B cell (primary cell): ENCODE measurements at regions not wholly inside any gene's neighbourhood (a gene's known extent, or its start where the extent isn't known, plus 50 kb on each side); places are given as distances from the start of the nearest gene placed in this dataset.

Experiments used
- ATAC-seq: fragments of 200-7000 bp; cut with Tn5 transposase; one replicate; pipeline ENCODE4 v1.10.0; 2021; ENCODE audit warnings: low read depth, mild to moderate bottlenecking, moderate number of reproducible peaks, moderate library complexity
- CTCF ChIA-PET: fragments of 350-600 bp; sonication (Branson Sonifier 250); formaldehyde crosslinking; loops from one replicate; lab custom pipeline; 2021; ENCODE audit warnings: antibody characterized with exemption, inconsistent platforms; lab: Charles Lee
- POLR2A ChIA-PET: fragments of 350-600 bp; sonication (Branson Sonifier 250); formaldehyde crosslinking; loops from one replicate; lab custom pipeline; 2021; ENCODE audit warnings: antibody characterized with exemption; lab: Charles Lee
- DNase-seq: peaks from one replicate; pipeline ENCODE4 v3.0.0; 2013
- H2AFZ ChIP-seq: 2 replicates; pipeline ENCODE4 v1.6.1; 2012; ENCODE audit warnings: mild to moderate bottlenecking, low read depth, low read length; ENCODE audit not compliant: insufficient read depth, poor library complexity, severe bottlenecking
- H3K27ac ChIP-seq, 2 donors: 1 replicate in 1 of 2; 2 replicates in 1 of 2; pipeline ENCODE4 v1.5.1; 2012 to 2013; ENCODE audit warnings: low read length in 2 of 2, mild to moderate bottlenecking in 2 of 2, moderate library complexity in 1 of 2
- H3K27me3 ChIP-seq, 4 experiments: fragments of 200-600 bp in 1 of 4; sonication (generic) in 1 of 4; replicated peaks in 1 of 4; 1 replicate in 2 of 4; 2 replicates in 2 of 4; pipeline versions ENCODE4 v1.6.1 to v1.7.0; 2013 to 2016; ENCODE audit warnings: low read length in 3 of 4, mild to moderate bottlenecking in 2 of 4, mixed read lengths in 1 of 4, moderate library complexity in 1 of 4; ENCODE audit not compliant: insufficient read depth in 4 of 4, control insufficient read depth in 3 of 4; ENCODE audit errors: control extremely low read depth in 1 of 4
- H3K36me3 ChIP-seq, 2 experiments: replicated peaks in 1 of 2; 1 replicate in 1 of 2; 2 replicates in 1 of 2; pipeline versions ENCODE4 v1.6.1 to v1.7.1; 2013; ENCODE audit warnings: low read length in 1 of 2; ENCODE audit not compliant: insufficient read depth in 2 of 2, control insufficient read depth in 1 of 2; ENCODE audit errors: control extremely low read depth in 1 of 2, extremely low read depth in 1 of 2
- H3K4me1 ChIP-seq, 2 donors: fragments of 200-600 bp in 1 of 2; sonication (generic) in 1 of 2; 1 replicate in 1 of 2; 2 replicates in 1 of 2; pipeline versions ENCODE4 v1.5.1 to v1.6.1; 2013 to 2017; ENCODE audit warnings: low read length in 2 of 2; ENCODE audit not compliant: control insufficient read depth in 2 of 2, insufficient read depth in 2 of 2
- H3K4me2 ChIP-seq: replicated peaks from 2 replicates; pipeline ENCODE3; 2012; ENCODE audit warnings: mild to moderate bottlenecking, low read depth, low read length; ENCODE audit not compliant: poor library complexity, severe bottlenecking
- H3K4me3 ChIP-seq, 5 experiments: fragments of 200-600 bp in 1 of 5; sonication (generic) in 1 of 5; 1 replicate in 3 of 5; 2 replicates in 2 of 5; pipeline versions ENCODE4 v1.5.1 to v1.7.0; 2011 to 2016; ENCODE audit warnings: low read length in 4 of 5, mild to moderate bottlenecking in 4 of 5, low read depth in 2 of 5, control low read depth in 1 of 5, moderate library complexity in 1 of 5; ENCODE audit not compliant: insufficient read depth in 1 of 5; ENCODE audit errors: control extremely low read depth in 1 of 5, extremely low read depth in 1 of 5
- H3K79me2 ChIP-seq: fragments of 200-600 bp; sonication (generic); one replicate; pipeline ENCODE4 v1.6.0; 2016; ENCODE audit warnings: low read length; ENCODE audit not compliant: control insufficient read depth, insufficient read depth
- H3K9ac ChIP-seq: fragments of 200-600 bp; sonication (generic); 2 replicates; pipeline ENCODE4 v1.6.1; 2017; ENCODE audit warnings: mild to moderate bottlenecking, low read length, moderate library complexity
- H3K9me3 ChIP-seq, 3 donors: one replicate each; pipeline versions ENCODE4 v1.6.1 to v1.7.1; 2013; ENCODE audit warnings: low read length in 2 of 3; ENCODE audit not compliant: control insufficient read depth in 2 of 3, insufficient read depth in 1 of 3; ENCODE audit errors: control extremely low read depth in 1 of 3
- H4K20me1 ChIP-seq: 2 replicates; pipeline ENCODE4 v1.6.0; 2012; ENCODE audit warnings: mild to moderate bottlenecking, low read length; ENCODE audit not compliant: insufficient read depth, control insufficient read depth, poor library complexity, severe bottlenecking
- H3K27ac Mint-ChIP-seq: one replicate; pipeline ENCODE4 v1.8.0; 2021; ENCODE audit warnings: mixed read lengths
- H3K27me3 Mint-ChIP-seq: one replicate; pipeline ENCODE4 v1.8.0; 2021; ENCODE audit warnings: mixed read lengths
- H3K4me1 Mint-ChIP-seq: one replicate; pipeline ENCODE4 v1.8.0; 2021; ENCODE audit warnings: mixed read lengths
- H3K4me3 Mint-ChIP-seq: one replicate; pipeline ENCODE4 v1.8.0; 2021; ENCODE audit warnings: mixed read lengths
- H3K9me3 Mint-ChIP-seq: one replicate; pipeline ENCODE4 v1.8.0; 2022; ENCODE audit warnings: mixed read lengths; ENCODE audit not compliant: insufficient read depth
- CTCF ChIP-seq: fragments of 200-600 bp; IDR thresholded peaks from one replicate; pipeline ENCODE4 v1.8.0; 2022; ENCODE audit warnings: antibody characterized with exemption, mild to moderate bottlenecking
- EZH2 ChIP-seq: IDR thresholded peaks from 2 replicates; pipeline ENCODE4 v1.6.1; 2012; ENCODE audit warnings: borderline replicate concordance, low read depth, mild to moderate bottlenecking, moderate library complexity, low read length; ENCODE audit not compliant: insufficient read depth, poor library complexity, severe bottlenecking
- WGBS: methylation state at CpG from one replicate; pipeline ENCODE4 v1.1.5; 2013; ENCODE audit warnings: missing lambda C conversion rate; ENCODE audit not compliant: insufficient coverage; 5-methylcytosine and 5-hydroxymethylcytosine counted together
- intact Hi-C: fragments of 100-400 bp; cut with micrococcal nuclease; formaldehyde crosslinking; loops from one replicate; pipeline ENCODE4 v1.10.0; 2022

GRCh38 chr15:37764733-37765191 is 169.7 kb upstream of the TMCO5A start:
- CTCF ChIA-PET = interaction anchor here (0.7 to 2.0 kb wide), 3 partner anchors 20 to 592 kb away, joined by 3 to 11 read pairs (median 4); no protein-coding TSS in a partner anchor
- H3K4me2 ChIP-seq = no peak overlapping the region

GRCh38 chr15:37765786-37766185 is 168.7 kb upstream of the TMCO5A start:
- Histone ChIP-seq H3K4me3 (no peak overlapping the region), H3K27ac (no peak overlapping the region), H3K27me3 (no peaks in the 10 kb centered on the region), H4K20me1 (no peaks in the 10 kb centered on the region), H3K79me2 (no peaks in the 10 kb centered on the region), H3K4me2 (peak overlapping the region; percentile 29), H3K9ac (no peak overlapping the region), H3K4me1 (peaks cover 0 to 6% of the 10 kb centered on the region in 2 donors), H3K36me3 (no peaks in the 10 kb centered on the region), H3K9me3 (no peaks in the 10 kb centered on the region), H2AFZ (peak overlapping the region; percentile 40)
- H3K4me3 Mint-ChIP-seq = no peak overlapping the region
- intact Hi-C loops = no loop called here
- H3K27me3 Mint-ChIP-seq = no peaks in the 10 kb centered on the region
- DNase-seq (peak; percentile 3), ATAC-seq (no peak)
- no peaks in the 10 kb centered on the region for H3K9me3 Mint-ChIP-seq
- no peak for TF ChIP-seq EZH2
- no peak for TF ChIP-seq CTCF
- peaks cover 15% of the 10 kb centered on the region for H3K4me1 Mint-ChIP-seq
- H3K27ac Mint-ChIP-seq = no peak overlapping the region
- ChIA-PET POLR2A (no interaction called here), CTCF (no interaction called here)
- WGBS = 0% methylated on average over 1 of the region's 8 CpGs

More at GRCh38 chr15:37764733-37765191, 169.7 kb upstream of the TMCO5A start:
- Histone ChIP-seq H3K36me3 (no peaks in the 10 kb centered on the region), H2AFZ (peak overlapping the region; percentile 53), H3K9me3 (no peaks in the 10 kb centered on the region), H4K20me1 (no peaks in the 10 kb centered on the region), H3K27ac (no peak overlapping the region), H3K9ac (no peak overlapping the region), H3K4me1 (peaks cover 0 to 6% of the 10 kb centered on the region in 2 donors), H3K79me2 (no peaks in the 10 kb centered on the region), H3K27me3 (no peaks in the 10 kb centered on the region), H3K4me3 (no peak overlapping the region)
- TF ChIP-seq CTCF (peak; percentile 56), EZH2 (no peak)
- DNase-seq (peak; percentile 29), ATAC-seq (peak; percentile 47)
- no CpG with 5 or more reads among the region's 3 CpGs for WGBS
- POLR2A ChIA-PET = no interaction called here
- Mint-ChIP-seq H3K27ac (no peak overlapping the region), H3K4me3 (no peak overlapping the region), H3K9me3 (no peaks in the 10 kb centered on the region), H3K4me1 (peaks cover 15% of the 10 kb centered on the region), H3K27me3 (no peaks in the 10 kb centered on the region)
- intact Hi-C loops = no loop called here
